Panc1 (cell line): ENCODE measurements at regions not wholly inside any gene's neighbourhood (a gene's known extent, or its start where the extent isn't known, plus 50 kb on each side); places are given as distances from the start of the nearest gene placed in this dataset.

Experiments used
- CTCF ChIP-seq: fragments of 450-650 bp; IDR thresholded peaks from 2 replicates; pipeline ENCODE4 v1.5.1; 2017; ENCODE audit warnings: mild to moderate bottlenecking
- POLR2AphosphoS5 ChIP-seq: IDR thresholded peaks from 2 replicates; pipeline ENCODE4 v1.6.1; 2012; ENCODE audit warnings: mild to moderate bottlenecking, low read depth, low read length, moderate library complexity
- REST ChIP-seq, 2 experiments: IDR thresholded peaks; 2 replicates each; pipeline ENCODE4 v1.6.1; 2011 to 2012; ENCODE audit warnings: low read depth in 2 of 2, control low read depth in 1 of 2, low read length in 1 of 2, mild to moderate bottlenecking in 1 of 2, moderate library complexity in 1 of 2; ENCODE audit not compliant: insufficient read depth in 1 of 2
- SIN3A ChIP-seq: IDR thresholded peaks from 2 replicates; pipeline ENCODE4 v1.6.1; 2012; ENCODE audit warnings: low read depth, mild to moderate bottlenecking, low read length, moderate library complexity, borderline replicate concordance; ENCODE audit not compliant: insufficient read depth

- TF ChIP-seq CTCF (no peak), REST (IDR thresholded peaks at IDR 0.05; ENCODE audit: insufficient read depth in 1 of 2, low read depth in 2 of 2, low read length in 1 of 2) (no peak), POLR2AphosphoS5 (no peak), SIN3A (no peak)
Measured at GRCh38 chr4:122082661-122083060, 69.5 kb upstream of the BLTP1 start.
